Inferior parietal cortex (tissue), 1 donor: ENCODE measurements at regions not wholly inside any gene's neighbourhood (a gene's known extent, or its start where the extent isn't known, plus 50 kb on each side); places are given as distances from the start of the nearest gene placed in this dataset.

Experiments
- DNase-seq: peaks from one replicate; pipeline ENCODE4 v3.0.0-alpha.2; 2016; ENCODE audit errors: extremely low spot score

GRCh38 chr6:22621701-22622100 lies 52.3 kb downstream of the HDGFL1 start:
- DNase-seq, result no peak

GRCh38 chr6:22622351-22622750 lies 53.0 kb downstream of the HDGFL1 start:
- DNase-seq, result no peak

GRCh38 chr6:22622813-22623212 lies 53.4 kb downstream of the HDGFL1 start:
- DNase-seq, result no peak

- DNase-seq, result no peak
Observed at GRCh38 chr6:22627644-22628043, 58.3 kb downstream of the HDGFL1 start.

GRCh38 chr6:22631091-22631490 lies 61.7 kb downstream of the HDGFL1 start:
- no peak for DNase-seq

GRCh38 chr6:22632581-22633145 lies 63.3 kb downstream of the HDGFL1 start:
- no peak for DNase-seq

GRCh38 chr6:22636452-22636851 lies 67.1 kb downstream of the HDGFL1 start:
- DNase-seq, result no peak

GRCh38 chr6:22637782-22638181 lies 68.4 kb downstream of the HDGFL1 start:
- DNase-seq, result no peak

- no peak for DNase-seq
Observed at GRCh38 chr6:22638320-22638719, 69.0 kb downstream of the HDGFL1 start.

GRCh38 chr6:22642254-22642653 lies 72.9 kb downstream of the HDGFL1 start:
- DNase-seq, result no peak

GRCh38 chr6:22643780-22644179 lies 74.4 kb downstream of the HDGFL1 start:
- no peak for DNase-seq

GRCh38 chr6:22647719-22648118 lies 78.4 kb downstream of the HDGFL1 start:
- DNase-seq, result no peak

- DNase-seq, result no peak
Observed at GRCh38 chr6:22651731-22652130, 82.4 kb downstream of the HDGFL1 start.

- DNase-seq, result peak; percentile 63
Observed at GRCh38 chr6:22653980-22654610, 84.7 kb downstream of the HDGFL1 start.

GRCh38 chr6:22656706-22657351 lies 87.5 kb downstream of the HDGFL1 start:
- DNase-seq, result no peak

GRCh38 chr6:22657352-22657980 lies 88.1 kb downstream of the HDGFL1 start:
- DNase-seq, result peak; percentile 84

GRCh38 chr6:22658183-22658582 lies 88.8 kb downstream of the HDGFL1 start:
- DNase-seq, result no peak

GRCh38 chr6:22658934-22659333 lies 89.6 kb downstream of the HDGFL1 start:
- no peak for DNase-seq

- DNase-seq, result no peak
Observed at GRCh38 chr6:22664968-22665367, 95.6 kb downstream of the HDGFL1 start.

- no peak for DNase-seq
Observed at GRCh38 chr6:22666021-22666420, 96.7 kb downstream of the HDGFL1 start.

- no peak for DNase-seq
Observed at GRCh38 chr6:22666586-22666985, 97.2 kb downstream of the HDGFL1 start.

GRCh38 chr6:22667855-22668254 lies 98.5 kb downstream of the HDGFL1 start:
- DNase-seq, result no peak

- DNase-seq, result no peak
Observed at GRCh38 chr6:22668307-22668706, 98.9 kb downstream of the HDGFL1 start.
